Amygdala (tissue), 56 donors: ENCODE measurements at regions not wholly inside any gene's neighbourhood (a gene's known extent, or its start where the extent isn't known, plus 50 kb on each side); places are given as distances from the start of the nearest gene placed in this dataset.

Experiments used
- DNase-seq, 56 donors: peaks; one replicate each; lab custom pipeline; 2025; lab: John Stamatoyannopoulos, UW

GRCh38 chr5:29794141-29794787, 1399.2 kb upstream of the CDH6 start:
- no peak for DNase-seq

GRCh38 chr5:29790281-29790680, 1403.2 kb upstream of the CDH6 start:
- no peak for DNase-seq

- no peak for DNase-seq
Observed at GRCh38 chr5:29780401-29780800, 1413.1 kb upstream of the CDH6 start.

GRCh38 chr5:29779141-29779540, 1414.3 kb upstream of the CDH6 start:
- DNase-seq: no peak

- DNase-seq: no peak
Observed at GRCh38 chr5:29777373-29777772, 1416.1 kb upstream of the CDH6 start.

GRCh38 chr5:29770936-29771335, 1422.5 kb upstream of the CDH6 start:
- no peak for DNase-seq

- no peak for DNase-seq
Observed at GRCh38 chr5:29769474-29769873, 1424.0 kb upstream of the CDH6 start.

GRCh38 chr5:29758986-29759421, 1434.5 kb upstream of the CDH6 start:
- no peak for DNase-seq

- no peak for DNase-seq
Observed at GRCh38 chr5:29750453-29750852, 1443.0 kb upstream of the CDH6 start.

- DNase-seq: no peak
Observed at GRCh38 chr5:29744618-29745017, 1448.9 kb upstream of the CDH6 start.

- DNase-seq: no peak
Observed at GRCh38 chr5:29720954-29721353, 1472.5 kb upstream of the CDH6 start.

GRCh38 chr5:29719171-29719570, 1474.3 kb upstream of the CDH6 start:
- DNase-seq: no peak

- no peak for DNase-seq
Observed at GRCh38 chr5:29715167-29715566, 1478.3 kb upstream of the CDH6 start.

- DNase-seq: no peak
Observed at GRCh38 chr5:29702875-29703274, 1490.6 kb upstream of the CDH6 start.

GRCh38 chr5:29701600-29701999, 1491.9 kb upstream of the CDH6 start:
- no peak for DNase-seq

- DNase-seq: peak in 2 of 56 donors; percentile 4 to 29
Observed at GRCh38 chr5:29697785-29698414, 1495.6 kb upstream of the CDH6 start.

GRCh38 chr5:29697278-29697677, 1496.2 kb upstream of the CDH6 start:
- DNase-seq: no peak

GRCh38 chr5:29672678-29673077, 1520.8 kb upstream of the CDH6 start:
- no peak for DNase-seq

GRCh38 chr5:29662876-29663275, 1530.6 kb upstream of the CDH6 start:
- no peak for DNase-seq

GRCh38 chr5:29654954-29655353, 1538.5 kb upstream of the CDH6 start:
- DNase-seq: no peak

- DNase-seq: no peak
Observed at GRCh38 chr5:29649321-29649720, 1544.2 kb upstream of the CDH6 start.

GRCh38 chr5:29642601-29643000, 1550.9 kb upstream of the CDH6 start:
- no peak for DNase-seq

- DNase-seq: no peak
Observed at GRCh38 chr5:29614206-29614605, 1579.3 kb upstream of the CDH6 start.
